ENCODE measurements at regions not wholly inside any gene's neighbourhood (a gene's known extent, or its start where the extent isn't known, plus 50 kb on each side); places are given as distances from the start of the nearest gene placed in this dataset.

GRCh38 chr11:104523611-104524010, 359.7 kb upstream of the PDGFD start:
- POLR2A ChIA-PET, result no interaction called here
- Mint-ChIP-seq H3K27me3 (peaks cover 0 to 3% (median 1%) of the 10 kb centered on the region in 5 donors), H3K36me3 (no peaks in the 10 kb centered on the region), H3K9me3 (no peaks in the 10 kb centered on the region), H3K27ac (no peak overlapping the region), H3K4me3 (no peak overlapping the region), H3K4me1 (no peaks in the 10 kb centered on the region)
- ATAC-seq, result no peak
- DNase-seq, result no peak

GRCh38 chr11:104522650-104523049, 358.7 kb upstream of the PDGFD start:
- H3K36me3 Mint-ChIP-seq, result no peaks in the 10 kb centered on the region
- peaks cover 0 to 6% (median 3%) of the 10 kb centered on the region in 5 donors for H3K27me3 Mint-ChIP-seq
- no peak for DNase-seq
- H3K27ac Mint-ChIP-seq, result no peak overlapping the region
- no peaks in the 10 kb centered on the region for H3K9me3 Mint-ChIP-seq
- H3K4me3 Mint-ChIP-seq, result no peak overlapping the region
- no peaks in the 10 kb centered on the region for H3K4me1 Mint-ChIP-seq
- no peak for ATAC-seq
- POLR2A ChIA-PET, result no interaction called here

GRCh38 chr11:104522123-104522522, 358.2 kb upstream of the PDGFD start:
- H3K4me1 Mint-ChIP-seq, result no peaks in the 10 kb centered on the region
- POLR2A ChIA-PET, result no interaction called here
- H3K4me3 Mint-ChIP-seq, result no peak overlapping the region
- H3K27me3 Mint-ChIP-seq, result peaks cover 0 to 8% (median 3%) of the 10 kb centered on the region in 5 donors
- H3K27ac Mint-ChIP-seq, result no peak overlapping the region
- DNase-seq, result no peak
- H3K9me3 Mint-ChIP-seq, result no peaks in the 10 kb centered on the region
- no peaks in the 10 kb centered on the region for H3K36me3 Mint-ChIP-seq
- ATAC-seq, result no peak

- POLR2A ChIA-PET, result no interaction called here
- no peak overlapping the region for H3K4me3 Mint-ChIP-seq
- H3K36me3 Mint-ChIP-seq, result no peaks in the 10 kb centered on the region
- ATAC-seq (no peak), DNase-seq (no peak)
- H3K27ac Mint-ChIP-seq, result no peak overlapping the region
- peaks cover 3 to 10% (median 8%) of the 10 kb centered on the region in 5 donors for H3K27me3 Mint-ChIP-seq
- H3K9me3 Mint-ChIP-seq, result no peaks in the 10 kb centered on the region
- no peaks in the 10 kb centered on the region for H3K4me1 Mint-ChIP-seq
Observed at GRCh38 chr11:104510169-104510568, 346.2 kb upstream of the PDGFD start.

- Mint-ChIP-seq H3K9me3 (peaks cover 8 to 49% (median 30%) of the 10 kb centered on the region in 9 donors), H3K27ac (no peak overlapping the region), H3K4me3 (no peak overlapping the region), H3K27me3 (no peaks in the 10 kb centered on the region), H3K4me1 (no peaks in the 10 kb centered on the region), H3K36me3 (peaks cover 0 to 31% (median 0%) of the 10 kb centered on the region in 3 donors)
- POLR2A ChIA-PET, result no interaction called here
- ATAC-seq (no peak), DNase-seq (peak in 1 of 10 donors; percentile 0)
Observed at GRCh38 chr11:104490182-104490581, 326.2 kb upstream of the PDGFD start.

- peaks cover 0 to 31% (median 0%) of the 10 kb centered on the region in 3 donors for H3K36me3 Mint-ChIP-seq
- DNase-seq (no peak), ATAC-seq (no peak)
- H3K9me3 Mint-ChIP-seq, result peaks cover 8 to 49% (median 30%) of the 10 kb centered on the region in 9 donors
- POLR2A ChIA-PET, result no interaction called here
- no peaks in the 10 kb centered on the region for H3K27me3 Mint-ChIP-seq
- H3K4me3 Mint-ChIP-seq, result no peak overlapping the region
- no peaks in the 10 kb centered on the region for H3K4me1 Mint-ChIP-seq
- no peak overlapping the region for H3K27ac Mint-ChIP-seq
Observed at GRCh38 chr11:104488561-104488960, 324.6 kb upstream of the PDGFD start.

GRCh38 chr11:104487046-104487806, 323.3 kb upstream of the PDGFD start:
- DNase-seq, result no peak
- no peaks in the 10 kb centered on the region for H3K27me3 Mint-ChIP-seq
- no peak overlapping the region for H3K4me3 Mint-ChIP-seq
- H3K36me3 Mint-ChIP-seq, result peaks cover 0 to 31% (median 0%) of the 10 kb centered on the region in 3 donors
- H3K27ac Mint-ChIP-seq, result no peak overlapping the region
- POLR2A ChIA-PET, result no interaction called here
- H3K4me1 Mint-ChIP-seq, result no peaks in the 10 kb centered on the region
- no peak for ATAC-seq
- peaks cover 13 to 55% (median 32%) of the 10 kb centered on the region in 9 donors for H3K9me3 Mint-ChIP-seq

- no peaks in the 10 kb centered on the region for H3K4me1 Mint-ChIP-seq
- no peaks in the 10 kb centered on the region for H3K27me3 Mint-ChIP-seq
- peaks cover 0 to 17% (median 0%) of the 10 kb centered on the region in 3 donors for H3K36me3 Mint-ChIP-seq
- DNase-seq (no peak), ATAC-seq (no peak)
- POLR2A ChIA-PET, result no interaction called here
- H3K9me3 Mint-ChIP-seq, result peaks cover 12 to 47% (median 26%) of the 10 kb centered on the region in 9 donors
- H3K4me3 Mint-ChIP-seq, result no peak overlapping the region
- no peak overlapping the region for H3K27ac Mint-ChIP-seq
Observed at GRCh38 chr11:104484804-104485554, 321.0 kb upstream of the PDGFD start.

- Mint-ChIP-seq H3K36me3 (no peaks in the 10 kb centered on the region), H3K9me3 (peaks cover 2 to 12% (median 6%) of the 10 kb centered on the region in 9 donors), H3K27ac (no peak overlapping the region), H3K4me3 (no peak overlapping the region), H3K4me1 (no peaks in the 10 kb centered on the region), H3K27me3 (peaks cover 3 to 14% (median 7%) of the 10 kb centered on the region in 5 donors)
- POLR2A ChIA-PET, result no interaction called here
- DNase-seq (no peak), ATAC-seq (no peak)
Observed at GRCh38 chr11:104476898-104477297, 313.0 kb upstream of the PDGFD start.

- Mint-ChIP-seq H3K4me3 (no peak overlapping the region), H3K9me3 (peaks cover 0 to 8% (median 5%) of the 10 kb centered on the region in 9 donors), H3K27ac (no peak overlapping the region), H3K4me1 (no peaks in the 10 kb centered on the region), H3K36me3 (no peaks in the 10 kb centered on the region), H3K27me3 (peaks cover 3 to 14% (median 7%) of the 10 kb centered on the region in 5 donors)
- POLR2A ChIA-PET, result no interaction called here
- ATAC-seq (no peak), DNase-seq (no peak)
Observed at GRCh38 chr11:104476454-104476853, 312.5 kb upstream of the PDGFD start.

- no peak for DNase-seq
- no peak for ATAC-seq
- Mint-ChIP-seq H3K4me3 (no peak overlapping the region), H3K27me3 (peaks cover 0 to 4% (median 0%) of the 10 kb centered on the region in 5 donors), H3K9me3 (no peaks in the 10 kb centered on the region), H3K4me1 (no peaks in the 10 kb centered on the region), H3K36me3 (no peaks in the 10 kb centered on the region), H3K27ac (no peak overlapping the region)
- POLR2A ChIA-PET, result no interaction called here
Observed at GRCh38 chr11:104467404-104467803, 303.5 kb upstream of the PDGFD start.

GRCh38 chr11:104465321-104465720, 301.4 kb upstream of the PDGFD start:
- peaks cover 0 to 3% (median 0%) of the 10 kb centered on the region in 5 donors for H3K27me3 Mint-ChIP-seq
- no peaks in the 10 kb centered on the region for H3K9me3 Mint-ChIP-seq
- ATAC-seq, result no peak
- POLR2A ChIA-PET, result no interaction called here
- no peaks in the 10 kb centered on the region for H3K4me1 Mint-ChIP-seq
- H3K4me3 Mint-ChIP-seq, result no peak overlapping the region
- no peaks in the 10 kb centered on the region for H3K36me3 Mint-ChIP-seq
- no peak for DNase-seq
- no peak overlapping the region for H3K27ac Mint-ChIP-seq

- POLR2A ChIA-PET, result no interaction called here
- H3K4me3 Mint-ChIP-seq, result no peak overlapping the region
- H3K27me3 Mint-ChIP-seq, result peaks cover 0 to 3% (median 0%) of the 10 kb centered on the region in 5 donors
- no peaks in the 10 kb centered on the region for H3K9me3 Mint-ChIP-seq
- no peaks in the 10 kb centered on the region for H3K36me3 Mint-ChIP-seq
- H3K4me1 Mint-ChIP-seq, result no peaks in the 10 kb centered on the region
- H3K27ac Mint-ChIP-seq, result no peak overlapping the region
- no peak for ATAC-seq
- no peak for DNase-seq
Observed at GRCh38 chr11:104464691-104465090, 300.7 kb upstream of the PDGFD start.
